ENCODE measurements at regions not wholly inside any gene's neighbourhood (a gene's known extent, or its start where the extent isn't known, plus 50 kb on each side); places are given as distances from the start of the nearest gene placed in this dataset.

DNA sequence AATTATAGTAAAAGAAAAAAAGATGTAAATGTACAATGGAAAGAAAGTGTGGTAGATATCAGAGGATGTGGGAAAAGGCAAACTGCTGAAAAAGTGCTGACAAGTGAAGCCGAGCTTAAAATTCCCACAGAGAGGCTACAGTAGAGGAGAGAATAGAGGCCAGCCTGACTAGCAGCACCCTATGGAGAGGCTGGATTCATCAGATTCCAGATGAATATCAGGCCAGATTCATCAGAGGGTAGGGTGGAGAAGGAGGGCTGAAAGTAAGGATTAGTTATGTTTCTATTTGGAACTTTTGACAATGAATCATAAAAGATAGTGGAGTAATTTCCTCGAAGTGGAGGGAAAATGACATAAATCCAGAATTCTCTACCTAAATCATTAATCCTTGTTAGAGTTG, 60.4 kb upstream of the NEK7 start (continued):
- TF ChIP-seq, protein P1, sequence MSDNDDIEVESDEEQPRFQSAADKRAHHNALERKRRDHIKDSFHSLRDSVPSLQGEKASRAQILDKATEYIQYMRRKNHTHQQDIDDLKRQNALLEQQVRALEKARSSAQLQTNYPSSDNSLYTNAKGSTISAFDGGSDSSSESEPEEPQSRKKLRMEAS (IDR thresholded peaks at IDR 0.05): no peak
- TF ChIP-seq JUND (IDR thresholded peaks at IDR 0.05): no peak
- TF ChIP-seq CBX3 (IDR thresholded peaks at IDR 0.05; ENCODE audit: low read depth): no peak

DNA sequence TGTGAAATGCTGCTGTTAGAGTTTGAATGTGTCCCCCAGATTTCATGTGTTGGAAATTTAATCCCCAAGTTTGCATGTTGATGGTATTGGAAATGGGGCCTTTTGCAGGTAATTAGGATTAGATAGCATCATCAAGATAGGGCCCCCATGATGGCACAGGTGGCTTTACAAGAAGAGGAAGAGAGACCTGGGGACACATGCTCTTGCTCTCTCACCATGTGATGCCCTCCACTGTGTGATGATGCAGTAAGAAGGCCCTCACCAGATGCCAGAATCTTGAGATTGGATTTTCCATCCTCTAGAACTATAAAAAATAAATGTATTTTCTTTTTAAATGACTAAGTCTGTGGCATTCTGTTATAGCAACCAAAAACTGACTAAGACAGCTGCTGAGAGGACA, 57.0 kb upstream of the NEK7 start:
- RAD21 ChIA-PET (ENCODE audit: low non-redundant PET in 1 of 2, low total read pairs in 2 of 2, uncharacterized antibody in 2 of 2, unreplicated experiment in 2 of 2): no interaction called here
- no peaks in the 10 kb centered on the region for H3K36me3 ChIP-seq (ENCODE audit: control insufficient read depth in 1 of 2, insufficient read depth in 2 of 2, low read length in 2 of 2)
- no peak for ATAC-seq
- POLR2A ChIA-PET: no interaction called here
- no peaks in the 10 kb centered on the region for H3K4me1 ChIP-seq (ENCODE audit: control insufficient read depth in 1 of 2, insufficient read depth in 2 of 2, low read length in 2 of 2)
- H4K20me1 ChIP-seq (ENCODE audit: insufficient read depth): no peaks in the 10 kb centered on the region
- no peak for DNase-seq (ENCODE audit: low read depth, low spot score)
- H3K4me2 ChIP-seq (ENCODE audit: low read length): no peak overlapping the region
- H3K27ac ChIP-seq (ENCODE audit: low read depth, low read length): no peak overlapping the region
- H3K9me2 ChIP-seq (ENCODE audit: insufficient read depth): 0 out of 2 replicates have a peak, but pooled peaks cover 3% of the 10 kb centered on the region
- intact Hi-C loops (cut with micrococcal nuclease): no loop called here
- H3K9ac ChIP-seq (ENCODE audit: low read length): no peak overlapping the region
- no peak for TF ChIP-seq FOSL1 (IDR thresholded peaks at IDR 0.05; ENCODE audit: low read depth)
- no peak for TF ChIP-seq ZNF274 (IDR thresholded peaks at IDR 0.05; ENCODE audit: low read depth, low read length)
- TF ChIP-seq, protein P1 (IDR thresholded peaks at IDR 0.05): no peak
- H3K9me3 ChIP-seq (ENCODE audit: control insufficient read depth in 1 of 2, insufficient read depth in 1 of 2, low read depth in 1 of 2, low read length in 2 of 2): no peaks in the 10 kb centered on the region
- no peaks in the 10 kb centered on the region for H3K27me3 ChIP-seq (ENCODE audit: insufficient read depth, low read length)
- no TSS peak for BruUV-seq (replicated peaks)
- H3K79me2 ChIP-seq (ENCODE audit: insufficient read depth, low read length): no peaks in the 10 kb centered on the region
- CTCF ChIA-PET: no interaction called here
- H2AFZ ChIP-seq (ENCODE audit: low read depth, low read length, poor library complexity, severe bottlenecking): no peak overlapping the region
- no peak overlapping the region for H3K4me3 ChIP-seq (replicated peaks in 1 of 2; ENCODE audit: low read depth in 1 of 2, low read length in 2 of 2)

DNA sequence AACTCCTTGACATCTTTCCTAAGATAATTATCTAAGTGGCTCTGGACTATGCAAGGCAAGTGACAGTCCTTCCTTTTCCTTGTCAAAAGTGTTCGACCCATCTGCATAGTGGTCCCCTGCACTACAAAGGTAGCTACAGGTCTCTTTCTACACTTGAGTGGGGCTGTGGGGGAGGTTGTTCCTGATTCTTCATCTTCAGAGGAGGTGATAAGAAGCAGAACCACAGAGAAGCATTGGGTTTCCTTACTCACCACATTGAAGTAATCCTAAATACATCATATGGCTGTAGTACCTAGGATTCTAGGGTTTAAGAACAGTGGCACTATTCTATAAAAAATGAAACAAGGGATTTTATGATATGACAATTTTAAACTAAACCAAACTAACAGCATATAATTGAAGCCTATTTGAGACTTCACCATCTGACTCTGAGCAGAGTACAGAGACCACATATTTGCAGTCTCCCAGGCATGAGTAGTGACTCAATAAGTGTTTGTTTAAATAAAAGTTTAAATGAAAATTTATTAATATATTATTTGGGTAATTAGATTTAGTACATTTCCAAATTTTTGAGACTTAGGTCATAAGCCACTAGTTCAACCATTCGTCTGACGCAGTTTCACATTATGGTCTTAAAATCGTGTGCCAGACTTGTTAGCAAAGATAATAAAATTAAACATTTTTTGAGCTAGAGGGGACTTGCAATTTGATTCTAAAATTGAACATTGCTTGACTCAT, 54.9 kb upstream of the NEK7 start:
- RAD21 ChIA-PET (ENCODE audit: low non-redundant PET in 1 of 2, low total read pairs in 2 of 2, uncharacterized antibody in 2 of 2, unreplicated experiment in 2 of 2): no interaction called here
- H3K9me3 ChIP-seq (ENCODE audit: control insufficient read depth in 1 of 2, insufficient read depth in 1 of 2, low read depth in 1 of 2, low read length in 2 of 2): no peaks in the 10 kb centered on the region
- POLR2A ChIA-PET: no interaction called here

More for the DNA sequence above, 54.9 kb upstream of the NEK7 start:
- Histone ChIP-seq H3K4me1 (ENCODE audit: control insufficient read depth in 1 of 2, insufficient read depth in 2 of 2, low read length in 2 of 2) (no peaks in the 10 kb centered on the region), H2AFZ (ENCODE audit: low read depth, low read length, poor library complexity, severe bottlenecking) (no peak overlapping the region), H4K20me1 (ENCODE audit: insufficient read depth) (no peaks in the 10 kb centered on the region), H3K9me2 (ENCODE audit: insufficient read depth) (0 out of 2 replicates have a peak, but pooled peaks cover 3% of the 10 kb centered on the region), H3K4me3 (replicated peaks in 1 of 2; ENCODE audit: low read depth in 1 of 2, low read length in 2 of 2) (no peak overlapping the region), H3K27ac (ENCODE audit: low read depth, low read length) (no peak overlapping the region), H3K27me3 (ENCODE audit: insufficient read depth, low read length) (no peaks in the 10 kb centered on the region), H3K79me2 (ENCODE audit: insufficient read depth, low read length) (no peaks in the 10 kb centered on the region), H3K4me2 (ENCODE audit: low read length) (no peak overlapping the region), H3K36me3 (ENCODE audit: control insufficient read depth in 1 of 2, insufficient read depth in 2 of 2, low read length in 2 of 2) (no peaks in the 10 kb centered on the region), H3K9ac (ENCODE audit: low read length) (no peak overlapping the region)
- ATAC-seq (no peak), DNase-seq (ENCODE audit: low read depth, low spot score) (no peak)
- intact Hi-C loops (cut with micrococcal nuclease): no loop called here
- TF ChIP-seq POLR2AphosphoS5 (IDR thresholded peaks at IDR 0.05; ENCODE audit: low read depth, low read length) (no peak), CBX3 (IDR thresholded peaks at IDR 0.05; ENCODE audit: low read depth) (no peak), FOSL1 (IDR thresholded peaks at IDR 0.05; ENCODE audit: low read depth) (no peak)
- TF ChIP-seq, protein P1 (IDR thresholded peaks at IDR 0.05): no peak
- CTCF ChIA-PET: no interaction called here
- no TSS peak for BruUV-seq (replicated peaks)
